T-helper 17 cell (primary cell): ENCODE measurements at regions not wholly inside any gene's neighbourhood (a gene's known extent, or its start where the extent isn't known, plus 50 kb on each side); places are given as distances from the start of the nearest gene placed in this dataset.

Experiments
- ATAC-seq: fragments of 150-1000 bp; cut with Tn5 transposase; 2 replicates; pipeline ENCODE4 v1.10.0; 2021; ENCODE audit warnings: mild to moderate bottlenecking, moderate library complexity
- DNase-seq, 3 donors: peaks; one replicate each; pipeline versions ENCODE4 v3.0.0 to v3.0.0-alpha.2; 2020 to 2021
- H3K9me3 ChIP-seq: one replicate; pipeline ENCODE4 v1.7.0; 2013; ENCODE audit warnings: low read length, mild to moderate bottlenecking; ENCODE audit not compliant: control insufficient read depth, poor library complexity, severe bottlenecking
- H3K27ac Mint-ChIP-seq: one replicate; pipeline ENCODE4 v1.8.0; 2022; ENCODE audit warnings: mild to moderate bottlenecking, moderate library complexity, mixed read lengths
- H3K27me3 Mint-ChIP-seq: one replicate; pipeline ENCODE4 v1.8.0; 2022; ENCODE audit warnings: mixed read lengths
- H3K36me3 Mint-ChIP-seq: one replicate; pipeline ENCODE4 v1.8.0; 2022; ENCODE audit warnings: low read depth, mixed read lengths
- H3K4me1 Mint-ChIP-seq: one replicate; pipeline ENCODE4 v1.8.0; 2022; ENCODE audit warnings: mild to moderate bottlenecking, mixed read lengths
- H3K4me3 Mint-ChIP-seq: one replicate; pipeline ENCODE4 v1.8.0; 2022; ENCODE audit warnings: mild to moderate bottlenecking, moderate library complexity, mixed read lengths

- Mint-ChIP-seq H3K36me3 (peaks cover 3% of the 10 kb centered on the region), H3K4me3 (no peak overlapping the region), H3K27ac (no peak overlapping the region), H3K4me1 (no peaks in the 10 kb centered on the region), H3K27me3 (peaks cover 38% of the 10 kb centered on the region)
- ATAC-seq (no peak), DNase-seq (no peak)
- no peaks in the 10 kb centered on the region for H3K9me3 ChIP-seq
Measured at GRCh38 chr14:104507443-104507842, 72.1 kb upstream of the C14orf180 start.

- H3K4me1 Mint-ChIP-seq = no peaks in the 10 kb centered on the region
- H3K9me3 ChIP-seq = no peaks in the 10 kb centered on the region
- H3K4me3 Mint-ChIP-seq = no peak overlapping the region
- DNase-seq = no peak
- H3K36me3 Mint-ChIP-seq = peaks cover 3% of the 10 kb centered on the region
- no peak overlapping the region for H3K27ac Mint-ChIP-seq
- H3K27me3 Mint-ChIP-seq = peaks cover 44% of the 10 kb centered on the region
- ATAC-seq = no peak
Measured at GRCh38 chr14:104509673-104510072, 69.9 kb upstream of the C14orf180 start.

- peaks cover 3% of the 10 kb centered on the region for H3K36me3 Mint-ChIP-seq
- peaks cover 48% of the 10 kb centered on the region for H3K27me3 Mint-ChIP-seq
- no peak overlapping the region for H3K27ac Mint-ChIP-seq
- ATAC-seq = no peak
- H3K4me1 Mint-ChIP-seq = no peaks in the 10 kb centered on the region
- H3K4me3 Mint-ChIP-seq = no peak overlapping the region
- DNase-seq = no peak
- H3K9me3 ChIP-seq = no peaks in the 10 kb centered on the region
Measured at GRCh38 chr14:104510216-104510615, 69.3 kb upstream of the C14orf180 start.

GRCh38 chr14:104510794-104511611 lies 68.6 kb upstream of the C14orf180 start:
- Mint-ChIP-seq H3K36me3 (peaks cover 3% of the 10 kb centered on the region), H3K4me3 (no peak overlapping the region), H3K27me3 (peaks cover 42% of the 10 kb centered on the region), H3K4me1 (no peaks in the 10 kb centered on the region), H3K27ac (no peak overlapping the region)
- DNase-seq = no peak
- H3K9me3 ChIP-seq = no peaks in the 10 kb centered on the region
- ATAC-seq = no peak

- Mint-ChIP-seq H3K27me3 (peaks cover 40% of the 10 kb centered on the region), H3K4me3 (no peak overlapping the region), H3K36me3 (peaks cover 3% of the 10 kb centered on the region), H3K27ac (no peak overlapping the region), H3K4me1 (no peaks in the 10 kb centered on the region)
- DNase-seq (no peak), ATAC-seq (no peak)
- H3K9me3 ChIP-seq = no peaks in the 10 kb centered on the region
Measured at GRCh38 chr14:104512061-104512460, 67.5 kb upstream of the C14orf180 start.

- H3K27ac Mint-ChIP-seq = no peak overlapping the region
- H3K27me3 Mint-ChIP-seq = peaks cover 31% of the 10 kb centered on the region
- DNase-seq (no peak), ATAC-seq (no peak)
- no peaks in the 10 kb centered on the region for H3K9me3 ChIP-seq
- no peaks in the 10 kb centered on the region for H3K4me1 Mint-ChIP-seq
- no peak overlapping the region for H3K4me3 Mint-ChIP-seq
- no peaks in the 10 kb centered on the region for H3K36me3 Mint-ChIP-seq
Measured at GRCh38 chr14:104512771-104513640, 66.6 kb upstream of the C14orf180 start.

GRCh38 chr14:104513641-104514046 lies 65.9 kb upstream of the C14orf180 start:
- Mint-ChIP-seq H3K4me3 (no peak overlapping the region), H3K27me3 (peaks cover 26% of the 10 kb centered on the region), H3K4me1 (no peaks in the 10 kb centered on the region), H3K36me3 (no peaks in the 10 kb centered on the region), H3K27ac (no peak overlapping the region)
- no peak for ATAC-seq
- no peak for DNase-seq
- no peaks in the 10 kb centered on the region for H3K9me3 ChIP-seq

GRCh38 chr14:104514156-104514848 lies 65.3 kb upstream of the C14orf180 start:
- Mint-ChIP-seq H3K27me3 (peaks cover 31% of the 10 kb centered on the region), H3K4me1 (no peaks in the 10 kb centered on the region), H3K4me3 (no peak overlapping the region), H3K36me3 (no peaks in the 10 kb centered on the region), H3K27ac (no peak overlapping the region)
- no peaks in the 10 kb centered on the region for H3K9me3 ChIP-seq
- ATAC-seq (no peak), DNase-seq (no peak)

GRCh38 chr14:104515059-104515810 lies 64.3 kb upstream of the C14orf180 start:
- Mint-ChIP-seq H3K27ac (no peak overlapping the region), H3K27me3 (peaks cover 26% of the 10 kb centered on the region), H3K4me3 (no peak overlapping the region), H3K4me1 (no peaks in the 10 kb centered on the region), H3K36me3 (no peaks in the 10 kb centered on the region)
- no peaks in the 10 kb centered on the region for H3K9me3 ChIP-seq
- DNase-seq (no peak), ATAC-seq (no peak)

- Mint-ChIP-seq H3K27ac (no peak overlapping the region), H3K27me3 (peaks cover 26% of the 10 kb centered on the region), H3K4me3 (no peak overlapping the region), H3K36me3 (no peaks in the 10 kb centered on the region), H3K4me1 (no peaks in the 10 kb centered on the region)
- H3K9me3 ChIP-seq = no peaks in the 10 kb centered on the region
- ATAC-seq (no peak), DNase-seq (no peak)
Measured at GRCh38 chr14:104515811-104516780, 63.5 kb upstream of the C14orf180 start.

GRCh38 chr14:104516906-104517305 lies 62.7 kb upstream of the C14orf180 start:
- H3K36me3 Mint-ChIP-seq = no peaks in the 10 kb centered on the region
- H3K4me3 Mint-ChIP-seq = no peak overlapping the region
- peaks cover 25% of the 10 kb centered on the region for H3K27me3 Mint-ChIP-seq
- H3K9me3 ChIP-seq = no peaks in the 10 kb centered on the region
- ATAC-seq (no peak), DNase-seq (no peak)
- no peaks in the 10 kb centered on the region for H3K4me1 Mint-ChIP-seq
- no peak overlapping the region for H3K27ac Mint-ChIP-seq

GRCh38 chr14:104517426-104517825 lies 62.1 kb upstream of the C14orf180 start:
- no peaks in the 10 kb centered on the region for H3K36me3 Mint-ChIP-seq
- no peaks in the 10 kb centered on the region for H3K4me1 Mint-ChIP-seq
- no peak overlapping the region for H3K27ac Mint-ChIP-seq
- DNase-seq (no peak), ATAC-seq (no peak)
- no peaks in the 10 kb centered on the region for H3K9me3 ChIP-seq
- no peak overlapping the region for H3K4me3 Mint-ChIP-seq
- H3K27me3 Mint-ChIP-seq = peaks cover 20% of the 10 kb centered on the region
